Activated CD8-positive, alpha-beta memory T cell treated with anti-CD3 and anti-CD28 coated beads, Interleukin-2, amount 50 U/mL, for 1 hour (primary cell): ENCODE measurements at regions not wholly inside any gene's neighbourhood (a gene's known extent, or its start where the extent isn't known, plus 50 kb on each side); places are given as distances from the start of the nearest gene placed in this dataset.

Experiments used
- DNase-seq: peaks from one replicate; pipeline ENCODE4 v3.0.0-alpha.2; 2020; ENCODE audit errors: extremely low read depth

GRCh38 chr6:14693301-14694192 is 552.3 kb upstream of the JARID2 start:
- DNase-seq: no peak

DNA sequence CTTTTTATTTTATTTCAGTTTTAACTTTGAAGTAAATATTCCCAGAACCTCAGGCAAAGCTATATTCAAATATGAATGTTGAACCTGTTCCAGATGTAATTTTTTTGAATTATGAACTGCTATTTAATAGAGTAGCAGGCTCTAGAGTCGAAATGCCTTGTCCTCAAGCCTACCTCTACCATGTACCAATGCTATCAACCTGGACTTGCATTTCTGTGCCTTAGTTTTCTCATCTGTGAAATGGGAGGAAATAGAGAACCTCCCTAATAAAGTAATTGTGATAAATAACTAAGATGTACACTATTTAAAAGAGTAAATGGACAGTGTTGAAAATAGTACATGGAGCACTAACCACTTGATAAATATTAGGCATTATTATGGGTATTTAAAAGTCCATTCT is 551.6 kb upstream of the JARID2 start:
- no peak for DNase-seq

GRCh38 chr6:14695579-14695978 is 550.3 kb upstream of the JARID2 start:
- no peak for DNase-seq

DNA sequence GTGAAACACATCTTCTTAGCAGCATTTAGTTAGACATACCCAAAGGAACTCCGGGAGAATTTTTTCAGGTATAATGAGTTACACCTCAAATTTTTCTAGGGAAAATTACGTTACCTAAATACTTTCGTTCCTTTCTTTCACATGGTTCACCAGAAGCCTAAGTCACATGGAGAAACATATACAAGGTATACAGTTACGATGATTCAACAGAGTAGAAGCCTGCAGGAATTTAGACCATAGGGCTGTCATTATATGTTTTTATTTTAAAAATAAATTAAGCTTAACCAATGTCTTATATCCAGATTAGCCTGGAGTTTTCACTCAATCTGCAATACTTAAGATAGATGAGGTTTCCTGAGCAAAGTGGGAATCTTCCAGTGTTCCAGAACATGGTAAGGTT is 549.5 kb upstream of the JARID2 start:
- no peak for DNase-seq

DNA sequence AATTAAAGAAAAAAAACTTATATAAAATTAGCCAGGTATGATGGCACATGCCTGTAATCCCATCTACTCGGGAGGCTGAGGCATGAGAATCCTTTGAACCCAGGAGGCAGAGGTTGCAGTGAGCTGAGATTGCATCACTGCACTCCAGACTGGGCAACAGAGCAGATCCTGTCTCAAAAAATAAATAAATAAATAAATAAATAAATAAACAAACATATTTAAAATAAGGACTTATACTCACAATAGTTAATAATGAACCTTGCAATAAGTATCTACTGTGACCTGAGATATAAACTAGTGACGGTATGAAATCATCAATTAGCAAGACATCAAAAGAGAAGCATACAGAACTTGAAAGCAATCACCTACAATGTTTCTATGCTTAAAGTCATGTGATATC is 548.4 kb upstream of the JARID2 start:
- no peak for DNase-seq

- no peak for DNase-seq
Measured at GRCh38 chr6:14699803-14700601, 545.9 kb upstream of the JARID2 start.

- DNase-seq: no peak
Measured at GRCh38 chr6:14701946-14702345, 543.9 kb upstream of the JARID2 start.

- no peak for DNase-seq
Measured at GRCh38 chr6:14702678-14703077, 543.2 kb upstream of the JARID2 start.

DNA sequence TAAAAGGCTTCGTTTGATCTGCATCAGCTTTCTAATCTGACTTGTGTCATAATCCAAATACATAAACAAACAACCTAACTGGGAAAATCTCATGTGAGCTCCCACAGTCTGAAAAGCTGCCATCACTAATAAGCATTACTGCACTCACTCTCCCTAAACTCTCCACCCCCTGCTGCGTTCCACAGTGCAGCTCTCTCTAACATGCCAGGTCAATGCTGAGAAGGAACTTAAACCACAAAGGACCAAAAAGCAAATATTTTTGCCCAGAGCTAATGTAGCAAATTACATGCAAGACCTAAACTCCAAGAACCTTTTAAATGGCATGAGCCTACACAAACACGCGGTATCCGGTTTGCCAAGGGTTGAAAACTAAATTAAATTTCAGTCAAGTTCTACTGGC is 542.3 kb upstream of the JARID2 start:
- DNase-seq: no peak

DNA sequence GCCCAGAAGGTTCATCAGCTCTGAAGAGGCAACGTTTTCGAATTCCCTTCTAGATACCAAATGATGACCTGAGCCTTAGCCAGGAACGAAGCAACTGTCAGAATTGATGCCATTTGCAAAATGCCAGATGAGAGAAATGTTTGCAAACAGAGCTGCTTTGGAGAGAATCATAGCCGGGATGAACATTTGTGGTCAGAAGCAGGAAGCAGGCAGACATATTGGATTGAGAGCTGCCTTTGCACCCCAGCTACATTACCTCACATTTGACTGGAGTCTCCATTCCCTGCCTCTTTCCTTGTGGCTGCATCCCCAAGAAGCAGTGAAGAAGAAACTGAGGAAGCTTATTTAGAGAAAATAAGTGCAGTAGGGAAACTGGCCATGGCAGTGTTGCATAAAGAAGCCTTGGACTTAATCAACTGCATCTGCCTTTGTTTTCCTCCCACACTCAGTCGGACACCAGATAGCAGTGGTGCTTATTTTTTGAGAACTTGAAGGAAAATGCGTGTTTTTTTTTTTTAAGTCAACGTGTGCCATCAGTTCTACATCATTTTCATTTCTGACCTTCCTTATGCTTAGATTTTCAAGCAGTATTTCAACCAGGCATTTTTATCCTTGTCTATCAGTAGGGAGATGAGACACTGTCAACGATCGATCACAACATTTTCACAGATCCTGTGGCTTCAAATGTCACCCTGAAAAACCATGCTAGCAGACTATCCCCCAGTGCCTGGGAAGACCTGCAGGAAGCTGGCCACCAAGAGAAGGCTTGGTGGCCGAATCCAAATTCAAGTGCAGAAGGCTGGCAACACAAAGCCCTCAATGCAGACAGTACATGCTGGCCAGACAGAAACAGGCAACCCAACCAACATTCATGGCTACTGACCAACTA is 541.2 kb upstream of the JARID2 start:
- no peak for DNase-seq

- DNase-seq: no peak
Measured at GRCh38 chr6:14705841-14706377, 540.0 kb upstream of the JARID2 start.

GRCh38 chr6:14706378-14706929 is 539.4 kb upstream of the JARID2 start:
- no peak for DNase-seq

GRCh38 chr6:14707276-14707675 is 538.6 kb upstream of the JARID2 start:
- DNase-seq: no peak

GRCh38 chr6:14707971-14708465 is 537.9 kb upstream of the JARID2 start:
- DNase-seq: no peak

DNA sequence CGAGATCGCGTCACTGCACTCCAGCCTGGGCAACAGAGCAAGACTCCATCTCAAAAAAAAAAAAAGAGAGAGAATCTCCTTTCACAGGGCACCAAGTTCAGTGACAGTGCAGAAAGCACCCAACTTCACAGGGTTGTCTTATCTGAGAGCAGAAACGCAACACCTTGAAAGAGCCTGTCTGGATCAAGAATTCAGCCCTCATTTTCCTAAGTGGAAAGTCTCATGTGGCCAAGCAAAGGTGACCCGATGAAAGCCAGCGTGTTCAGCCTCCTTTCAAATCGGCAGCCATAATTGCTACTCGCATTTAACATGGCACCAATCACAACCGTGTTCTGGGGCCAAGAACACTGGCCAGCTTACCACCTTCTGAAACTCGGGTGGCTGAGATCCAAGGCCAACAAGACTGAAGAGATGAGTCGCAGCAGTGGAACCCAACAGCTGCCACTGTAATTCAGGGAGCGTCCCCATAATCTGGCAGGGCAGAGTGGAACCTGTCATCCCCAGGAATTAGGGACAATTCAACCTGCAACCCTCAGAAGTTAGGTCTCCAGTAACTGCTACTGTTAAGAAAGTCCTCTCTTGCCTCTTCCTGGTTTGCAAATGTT is 536.7 kb upstream of the JARID2 start:
- no peak for DNase-seq

- DNase-seq: no peak
Measured at GRCh38 chr6:14709900-14710299, 536.0 kb upstream of the JARID2 start.

GRCh38 chr6:14710421-14710820 is 535.4 kb upstream of the JARID2 start:
- no peak for DNase-seq

GRCh38 chr6:14711056-14711703 is 534.7 kb upstream of the JARID2 start:
- no peak for DNase-seq

DNA sequence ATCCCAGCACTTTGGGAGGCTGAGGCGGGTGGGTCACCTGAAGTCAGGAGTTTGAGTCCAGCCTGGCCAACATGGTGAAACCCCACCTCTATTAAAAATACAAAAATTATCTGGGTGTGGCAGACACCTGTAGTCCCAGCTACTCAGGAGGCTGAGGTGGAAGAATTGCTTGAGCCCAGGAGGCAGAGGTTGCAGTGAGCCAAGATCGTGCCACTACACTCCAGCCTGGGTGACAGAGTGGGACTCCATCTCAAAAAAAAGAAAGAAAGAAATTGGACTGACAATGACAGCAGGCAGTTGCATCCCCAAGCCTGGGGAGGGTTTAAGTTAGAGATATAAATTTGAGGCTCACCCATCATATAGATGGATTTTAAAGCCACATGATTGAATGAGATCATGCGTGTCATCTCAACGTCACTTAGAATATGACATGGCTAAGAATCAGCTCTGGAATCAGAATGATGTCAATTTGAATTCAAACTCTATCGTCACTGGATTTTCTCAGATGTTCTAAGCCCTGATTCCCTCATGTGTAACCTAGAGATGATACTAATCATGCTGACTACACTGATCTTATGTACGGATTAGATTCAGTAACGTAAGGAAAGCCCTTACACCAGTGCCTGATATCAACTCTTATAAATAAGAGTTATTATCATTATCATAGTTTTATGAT is 534.0 kb upstream of the JARID2 start:
- no peak for DNase-seq
